Kasumi-1 (cell line): ENCODE measurements at regions not wholly inside any gene's neighbourhood (a gene's known extent, or its start where the extent isn't known, plus 50 kb on each side); places are given as distances from the start of the nearest gene placed in this dataset.
"Not testable (repeated sequence)": the region's sequence is repeated elsewhere in the genome, so short reads cannot be mapped to it uniquely, and the experiment has no call there.

Experiments
- DNase-seq, 2 experiments: peaks; one replicate each; lab custom pipeline; 2025; lab: John Stamatoyannopoulos, UW

- no peak for DNase-seq
These were observed 437.0 kb upstream of the CNTN6 start for GRCh38 chr3:655824-656223.

DNA sequence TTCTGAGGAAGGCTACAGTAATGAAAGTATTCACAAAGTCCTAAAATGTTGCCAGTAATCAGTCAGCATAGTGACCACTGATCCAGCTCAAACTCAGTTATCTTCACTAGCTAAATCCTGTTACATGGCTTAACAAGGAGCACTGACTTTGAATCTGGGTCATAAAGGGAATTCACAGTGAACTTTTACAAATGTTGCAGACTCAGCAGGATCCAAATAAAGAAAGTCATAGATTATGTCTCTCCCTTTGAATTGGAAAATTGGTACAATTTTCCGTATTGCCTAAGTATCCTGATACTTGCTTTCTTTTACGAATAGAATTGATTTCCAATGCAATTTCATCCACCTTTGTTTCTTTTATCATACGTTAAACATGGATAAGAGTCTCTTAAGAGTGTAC is 431.5 kb upstream of the CNTN6 start:
- DNase-seq, result no peak

GRCh38 chr3:674116-674515 is 418.7 kb upstream of the CNTN6 start:
- DNase-seq, result no peak

GRCh38 chr3:675846-676245 is 417.0 kb upstream of the CNTN6 start:
- no peak for DNase-seq

DNA sequence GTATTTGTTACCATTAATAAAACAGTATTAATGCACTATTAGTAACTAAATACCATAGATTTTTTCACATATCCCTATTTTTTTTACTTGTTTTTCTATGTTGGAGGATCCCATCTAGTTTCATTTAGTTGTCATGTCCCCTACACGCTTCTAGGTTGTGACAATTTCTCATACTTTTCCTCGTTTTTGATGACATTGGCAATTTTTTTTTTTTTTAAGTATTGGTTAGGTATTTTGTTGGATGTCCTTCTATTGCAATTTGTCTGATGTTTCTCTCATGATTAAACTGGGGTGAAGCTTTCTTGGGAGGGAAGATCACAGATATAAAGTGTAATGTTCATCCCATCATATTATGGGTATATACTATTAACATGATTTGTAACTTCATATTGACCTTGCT is 409.1 kb upstream of the CNTN6 start:
- no peak for DNase-seq

GRCh38 chr3:690770-691169 is 402.1 kb upstream of the CNTN6 start:
- no peak for DNase-seq

DNA sequence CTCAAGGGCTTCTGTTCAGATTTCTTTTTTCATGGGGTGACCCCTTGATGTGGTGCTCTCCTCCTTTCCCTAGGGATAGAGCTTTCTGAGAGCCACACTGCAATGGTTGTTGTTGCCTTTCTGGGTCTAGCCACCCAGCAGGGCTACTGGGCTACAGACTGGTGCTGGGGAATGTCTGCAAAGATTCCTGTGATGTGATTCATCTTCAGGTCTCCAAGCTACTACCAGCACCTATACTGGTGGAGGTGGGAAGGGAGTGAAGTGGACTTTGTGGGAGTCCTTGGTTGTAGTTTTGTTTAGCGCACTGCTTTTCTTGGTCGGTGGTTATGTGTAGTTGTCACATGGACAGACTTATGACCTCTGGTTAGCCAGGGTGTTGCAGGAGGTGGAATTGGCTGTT is 392.3 kb upstream of the CNTN6 start:
- no peak for DNase-seq

- DNase-seq, result no peak
These were observed 385.8 kb upstream of the CNTN6 start for GRCh38 chr3:707041-707440.

- DNase-seq, result no peak
These were observed 379.7 kb upstream of the CNTN6 start for GRCh38 chr3:713006-713621.

DNA sequence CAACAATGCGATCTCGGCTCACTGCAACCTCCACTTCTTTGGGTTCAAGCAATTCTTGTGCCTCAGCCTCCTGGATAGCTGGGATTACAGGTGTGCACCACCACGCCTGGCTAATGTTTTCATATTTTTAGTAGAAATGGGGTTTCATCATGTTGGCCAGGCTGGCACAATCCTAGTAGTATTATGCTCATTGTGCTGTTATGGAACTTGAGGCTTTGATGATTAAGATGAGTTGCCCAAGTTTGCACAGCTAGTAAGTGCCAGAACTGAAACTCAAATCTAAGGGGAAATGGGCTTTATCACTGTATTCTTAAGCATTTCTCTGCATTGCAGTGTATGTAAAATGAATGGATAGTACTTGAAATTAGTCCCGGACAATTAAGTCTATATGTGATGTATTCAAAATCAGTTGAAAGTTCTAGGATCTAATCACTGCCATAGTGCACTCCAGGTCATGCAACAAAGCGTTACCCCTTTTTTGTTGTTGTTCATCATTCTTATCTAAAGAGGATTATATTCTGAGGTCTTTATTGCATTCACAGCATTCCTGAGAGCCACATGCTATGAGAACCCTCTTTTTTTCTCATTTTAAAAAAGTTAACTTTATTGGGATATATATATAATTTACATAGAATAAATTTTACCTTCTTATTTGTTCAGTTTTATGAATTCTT is 378.7 kb upstream of the CNTN6 start:
- no peak for DNase-seq

DNA sequence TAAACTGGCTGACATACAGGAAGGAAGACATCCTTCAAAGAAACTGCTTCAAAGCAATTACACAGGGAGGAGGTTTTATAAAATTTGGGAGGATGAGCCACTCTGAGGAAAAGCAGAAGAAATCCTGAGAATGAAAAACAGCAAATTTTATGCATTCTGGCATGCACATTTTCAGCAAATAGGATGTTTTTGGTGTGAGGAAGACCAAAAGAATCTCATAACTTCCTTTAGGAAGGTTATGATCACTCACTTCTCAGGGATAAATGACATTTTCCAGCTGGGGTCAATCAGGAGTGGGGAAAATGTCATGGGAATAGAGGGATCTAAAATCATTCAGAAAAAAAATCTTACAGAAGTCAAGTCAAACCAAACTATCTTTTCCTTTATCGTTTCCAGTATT is 371.7 kb upstream of the CNTN6 start:
- no peak for DNase-seq

DNA sequence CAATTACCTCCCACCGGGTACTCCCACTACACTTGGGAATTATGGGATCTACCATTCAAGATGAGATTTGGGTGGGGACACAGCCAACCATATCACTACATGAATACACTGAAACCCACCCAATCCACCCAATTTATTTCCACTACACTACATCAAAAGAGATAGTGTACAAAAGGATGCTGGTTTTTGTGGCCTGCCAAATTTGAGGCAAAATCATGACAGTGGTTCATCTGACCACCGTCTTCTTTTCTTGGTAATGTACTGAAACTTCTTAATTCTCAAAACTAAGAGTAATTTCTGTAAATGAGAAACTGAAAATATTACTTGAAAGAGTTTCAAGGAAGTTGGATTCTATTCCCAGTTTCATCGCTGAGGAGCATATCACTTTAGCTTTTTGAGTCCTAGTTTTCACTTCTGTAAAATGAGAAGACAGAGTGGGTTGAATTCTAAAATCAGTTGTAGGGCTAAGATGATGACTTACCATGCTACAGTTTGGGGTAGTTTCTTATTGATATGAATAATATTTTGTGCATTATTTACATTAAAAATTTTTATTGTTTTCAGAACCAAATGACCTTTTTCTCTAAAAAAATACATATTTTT is 360.4 kb upstream of the CNTN6 start:
- DNase-seq, result no peak

DNA sequence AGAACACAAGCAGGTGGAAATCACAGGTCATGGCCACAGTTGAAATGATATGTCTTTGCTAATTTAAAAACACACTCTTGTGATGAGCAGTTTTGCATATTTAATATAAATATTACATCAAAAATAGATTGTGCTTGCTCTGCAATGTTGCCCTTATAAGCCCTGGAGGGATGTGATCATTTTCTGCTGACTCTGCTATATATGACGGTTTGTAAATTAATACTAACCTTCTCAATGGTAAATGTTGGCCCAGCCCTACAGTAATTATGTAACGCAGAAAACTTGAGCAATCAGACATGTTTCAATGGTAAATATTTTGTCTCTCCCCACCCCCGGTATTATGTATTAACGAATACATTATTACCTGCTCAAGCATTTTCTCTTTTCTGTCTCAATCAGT is 359.5 kb upstream of the CNTN6 start:
- no peak for DNase-seq

DNA sequence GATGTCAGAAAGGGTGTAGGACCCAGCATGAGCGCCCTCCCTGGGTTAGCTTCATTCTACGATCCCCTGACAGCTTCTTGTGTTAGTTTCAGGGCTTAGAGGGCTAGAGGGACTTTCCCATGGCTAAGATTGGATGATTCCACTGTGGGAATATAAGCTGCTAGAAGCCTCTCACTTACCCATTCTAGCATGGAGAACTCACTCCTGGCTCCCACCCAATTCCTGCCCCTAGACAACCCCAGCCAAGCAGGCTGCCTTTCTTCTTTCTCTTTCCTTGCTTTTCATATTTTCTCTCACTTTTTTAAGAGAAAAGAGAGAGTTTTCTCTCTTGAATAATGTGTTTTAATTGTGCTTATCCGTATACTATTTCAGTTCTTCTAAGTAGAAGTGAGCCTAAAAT is 335.1 kb upstream of the CNTN6 start:
- DNase-seq, result no peak

GRCh38 chr3:759106-759505 is 333.7 kb upstream of the CNTN6 start:
- no peak for DNase-seq

GRCh38 chr3:773433-773832 is 319.4 kb upstream of the CNTN6 start:
- DNase-seq, result not testable (repeated sequence)

GRCh38 chr3:775178-775880 is 317.5 kb upstream of the CNTN6 start:
- DNase-seq, result no peak

- no peak for DNase-seq
These were observed 312.3 kb upstream of the CNTN6 start for GRCh38 chr3:780505-780904.

DNA sequence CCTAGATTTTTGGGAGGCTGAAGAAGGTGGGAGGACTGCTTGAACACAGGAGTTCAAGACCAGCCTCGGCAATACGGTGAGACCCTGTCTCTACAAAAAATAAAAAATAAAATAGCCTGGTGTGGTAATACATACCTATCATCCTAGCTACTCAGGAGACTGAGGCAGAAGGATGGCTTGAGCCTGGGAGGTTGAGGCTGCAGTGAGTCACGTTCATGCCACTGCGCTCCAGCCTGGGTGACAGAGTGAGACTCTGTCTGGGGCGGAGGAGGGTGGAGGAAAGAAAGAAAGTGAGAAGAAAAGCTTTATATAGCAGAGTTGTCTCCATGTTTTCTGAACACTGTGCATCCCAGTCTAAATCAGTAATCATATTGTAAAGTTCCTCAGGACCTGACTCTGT is 301.4 kb upstream of the CNTN6 start:
- no peak for DNase-seq

- DNase-seq, result no peak
These were observed 300.2 kb upstream of the CNTN6 start for GRCh38 chr3:792630-793029.

DNA sequence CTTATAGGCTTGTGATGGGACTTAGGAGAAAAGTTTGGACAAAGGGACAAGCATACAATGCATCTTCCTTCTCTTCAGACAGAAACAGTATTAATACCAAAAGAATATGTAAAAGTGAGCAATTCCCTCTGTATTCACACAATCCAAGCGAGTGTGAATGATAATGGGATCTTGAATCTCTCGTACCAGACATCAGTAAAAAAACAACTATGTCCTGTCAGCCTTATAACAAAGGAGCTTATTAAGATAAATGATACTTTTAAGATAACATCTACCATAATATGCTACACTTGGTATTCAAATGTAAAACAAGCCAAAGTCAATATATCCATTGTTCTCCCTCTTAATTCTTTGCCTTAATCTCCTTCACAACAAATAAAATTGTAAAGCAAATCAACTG is 288.6 kb upstream of the CNTN6 start:
- no peak for DNase-seq

GRCh38 chr3:805326-805725 is 287.5 kb upstream of the CNTN6 start:
- DNase-seq, result no peak

- no peak for DNase-seq
These were observed 286.8 kb upstream of the CNTN6 start for GRCh38 chr3:806006-806405.
